Upper lobe of left lung (tissue), 6 donors: ENCODE measurements at regions not wholly inside any gene's neighbourhood (a gene's known extent, or its start where the extent isn't known, plus 50 kb on each side); places are given as distances from the start of the nearest gene placed in this dataset.

Experiments used
- ATAC-seq, 2 donors: fragments of 200-7000 bp; cut with Tn5 transposase; one replicate each; pipeline ENCODE4 v1.9.1; 2022; ENCODE audit warnings: mild to moderate bottlenecking in 2 of 2, moderate library complexity in 2 of 2; ENCODE audit not compliant: low FRiP score in 2 of 2
- DNase-seq, 2 donors: peaks; one replicate each; pipeline ENCODE4 v3.0.0-alpha.2; 2019 to 2020
- H3K27ac ChIP-seq, 4 donors: fragments of 200-600 bp; sonication (generic); one replicate each; pipeline ENCODE4 v1.5.1; 2016 to 2019
- H3K27me3 ChIP-seq, 4 donors: fragments of 200-600 bp; sonication (generic); one replicate each; pipeline ENCODE4 v1.5.1; 2017 to 2019
- H3K36me3 ChIP-seq, 4 donors: fragments of 200-600 bp; sonication (generic); one replicate each; pipeline ENCODE4 v1.5.1; 2016 to 2019
- H3K4me1 ChIP-seq, 4 donors: fragments of 200-600 bp; sonication (generic); one replicate each; pipeline ENCODE4 v1.5.1; 2018 to 2019
- H3K4me3 ChIP-seq, 4 donors: fragments of 200-600 bp; sonication (generic); one replicate each; pipeline ENCODE4 v1.5.1; 2017 to 2019; ENCODE audit warnings: mild to moderate bottlenecking in 2 of 4, moderate library complexity in 1 of 4
- H3K9me3 ChIP-seq, 4 donors: fragments of 200-600 bp; sonication (generic); one replicate each; pipeline ENCODE4 v1.5.1; 2018 to 2019
- EP300 ChIP-seq, 4 donors: sonication (generic); formaldehyde crosslinking; IDR thresholded peaks; one replicate each; pipeline ENCODE4 v1.5.1; 2017; ENCODE audit warnings: antibody characterized with exemption in 4 of 4, control low read depth in 2 of 4
- POLR2A ChIP-seq, 4 donors: fragments of 450-650 bp; IDR thresholded peaks; one replicate each; pipeline ENCODE4 v1.5.1; 2016 to 2017; ENCODE audit warnings: antibody characterized with exemption in 4 of 4, mild to moderate bottlenecking in 2 of 4
- POLR2AphosphoS5 ChIP-seq, 2 donors: sonication (generic); formaldehyde crosslinking; IDR thresholded peaks; one replicate each; pipeline ENCODE4 v1.5.1; 2017; ENCODE audit warnings: antibody characterized with exemption in 2 of 2
- WGBS, 2 donors: methylation state at CpG; one replicate each; pipeline ENCODE4 v1.1.5; 2017 to 2018; 5-methylcytosine and 5-hydroxymethylcytosine counted together
- TF ChIP-seq, protein P1 (sequence below), 6 experiments: fragments of 450-650 bp in 4 of 6; fragments of 200-600 bp in 2 of 6; sonication (generic) in 2 of 6; IDR thresholded peaks; one replicate each; pipeline ENCODE4 v1.5.1; 2016 to 2019; ENCODE audit warnings: antibody characterized with exemption in 6 of 6
- donor health status: DM: no; HTN: no; CAD: no; lungs with moderate emphysema.
- donor health status: DM: no; HTN: yes; CAD: no; lungs with severe emphysema.

DNA sequence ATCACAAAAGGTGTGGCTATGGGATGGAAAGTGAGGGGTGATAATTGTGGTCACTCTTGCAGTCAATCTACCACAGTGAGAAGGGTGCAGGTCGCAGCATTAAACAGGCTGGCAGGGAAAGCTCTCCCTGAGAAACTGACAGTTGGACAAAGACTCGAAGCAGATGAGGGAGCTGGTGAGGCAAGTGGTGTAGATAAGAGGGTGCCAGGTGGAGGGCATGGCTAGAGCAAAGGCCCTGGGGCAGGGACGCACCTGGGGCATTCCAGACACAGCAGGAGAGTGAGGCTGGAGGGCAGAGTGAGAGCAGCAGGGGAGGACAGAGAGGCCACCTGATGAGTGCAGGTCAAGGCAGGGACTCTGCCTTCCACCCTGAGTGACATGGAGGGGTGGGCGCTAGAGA, 264.8 kb downstream of the PRDM2 start:
- 66 to 82% methylated on average over 4 of the region's 4 CpGs for WGBS, 2 donors
- TF ChIP-seq, protein P1, sequence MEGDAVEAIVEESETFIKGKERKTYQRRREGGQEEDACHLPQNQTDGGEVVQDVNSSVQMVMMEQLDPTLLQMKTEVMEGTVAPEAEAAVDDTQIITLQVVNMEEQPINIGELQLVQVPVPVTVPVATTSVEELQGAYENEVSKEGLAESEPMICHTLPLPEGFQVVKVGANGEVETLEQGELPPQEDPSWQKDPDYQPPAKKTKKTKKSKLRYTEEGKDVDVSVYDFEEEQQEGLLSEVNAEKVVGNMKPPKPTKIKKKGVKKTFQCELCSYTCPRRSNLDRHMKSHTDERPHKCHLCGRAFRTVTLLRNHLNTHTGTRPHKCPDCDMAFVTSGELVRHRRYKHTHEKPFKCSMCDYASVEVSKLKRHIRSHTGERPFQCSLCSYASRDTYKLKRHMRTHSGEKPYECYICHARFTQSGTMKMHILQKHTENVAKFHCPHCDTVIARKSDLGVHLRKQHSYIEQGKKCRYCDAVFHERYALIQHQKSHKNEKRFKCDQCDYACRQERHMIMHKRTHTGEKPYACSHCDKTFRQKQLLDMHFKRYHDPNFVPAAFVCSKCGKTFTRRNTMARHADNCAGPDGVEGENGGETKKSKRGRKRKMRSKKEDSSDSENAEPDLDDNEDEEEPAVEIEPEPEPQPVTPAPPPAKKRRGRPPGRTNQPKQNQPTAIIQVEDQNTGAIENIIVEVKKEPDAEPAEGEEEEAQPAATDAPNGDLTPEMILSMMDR (IDR thresholded peaks at IDR 0.05), result no peak
- TF ChIP-seq EP300 (IDR thresholded peaks at IDR 0.05) (no peak), POLR2AphosphoS5 (IDR thresholded peaks at IDR 0.05) (no peak), POLR2A (IDR thresholded peaks at IDR 0.05) (no peak)
- H3K9me3 ChIP-seq, result peaks cover 0 to 2% (median 0%) of the 10 kb centered on the region in 4 donors
- no peaks in the 10 kb centered on the region for H3K27me3 ChIP-seq
- no peaks in the 10 kb centered on the region for H3K36me3 ChIP-seq
- DNase-seq (no peak), ATAC-seq (no peak)
- no peak overlapping the region for H3K4me3 ChIP-seq
- H3K27ac ChIP-seq, result no peak overlapping the region
- H3K4me1 ChIP-seq, result no peaks in the 10 kb centered on the region

DNA sequence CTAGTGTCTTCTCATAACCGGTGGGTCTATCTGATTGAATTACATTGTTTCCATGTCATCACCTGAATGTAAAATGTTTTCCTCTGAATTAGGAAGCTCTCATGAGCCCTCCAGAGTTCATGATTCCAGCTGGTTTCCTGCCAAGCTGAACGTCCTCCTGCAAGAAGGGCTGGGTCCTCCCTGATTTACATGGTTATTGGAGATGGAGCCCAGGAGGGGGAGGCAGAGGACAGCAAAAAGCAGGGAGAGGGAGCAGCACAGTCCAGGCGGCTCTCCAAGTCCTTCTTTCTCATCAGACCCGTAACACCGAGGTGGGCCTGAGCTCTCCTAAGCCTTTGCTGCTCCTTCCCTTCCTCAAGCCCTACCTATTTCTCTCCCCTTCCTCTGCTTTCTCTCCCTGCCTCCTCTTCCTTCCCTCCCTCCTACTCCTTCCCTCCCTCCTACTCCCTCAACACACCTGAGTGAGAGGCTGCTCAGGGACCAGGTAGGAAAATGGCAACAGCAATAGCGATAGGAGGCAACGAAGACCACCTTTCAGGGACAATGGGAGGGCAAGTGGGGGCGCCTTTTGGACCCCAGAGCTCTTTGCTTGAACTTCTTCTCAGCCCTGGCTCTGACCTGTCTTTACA, 265.9 kb downstream of the PRDM2 start:
- TF ChIP-seq, protein P1 (IDR thresholded peaks at IDR 0.05), result peak in 2 of 6 experiments; percentile 38 to 47
- no peak for TF ChIP-seq EP300 (IDR thresholded peaks at IDR 0.05)
- Histone ChIP-seq H3K36me3 (no peaks in the 10 kb centered on the region), H3K4me1 (no peaks in the 10 kb centered on the region), H3K4me3 (no peak overlapping the region), H3K27ac (no peak overlapping the region), H3K27me3 (no peaks in the 10 kb centered on the region), H3K9me3 (peaks cover 0 to 13% (median 4%) of the 10 kb centered on the region in 4 donors)
- WGBS, 2 donors, result 28 to 35% methylated on average over 8 of the region's 8 CpGs
- DNase-seq (peak in 1 of 2 donors; percentile 30), ATAC-seq (peak in 1 of 2 donors; percentile 84)

DNA sequence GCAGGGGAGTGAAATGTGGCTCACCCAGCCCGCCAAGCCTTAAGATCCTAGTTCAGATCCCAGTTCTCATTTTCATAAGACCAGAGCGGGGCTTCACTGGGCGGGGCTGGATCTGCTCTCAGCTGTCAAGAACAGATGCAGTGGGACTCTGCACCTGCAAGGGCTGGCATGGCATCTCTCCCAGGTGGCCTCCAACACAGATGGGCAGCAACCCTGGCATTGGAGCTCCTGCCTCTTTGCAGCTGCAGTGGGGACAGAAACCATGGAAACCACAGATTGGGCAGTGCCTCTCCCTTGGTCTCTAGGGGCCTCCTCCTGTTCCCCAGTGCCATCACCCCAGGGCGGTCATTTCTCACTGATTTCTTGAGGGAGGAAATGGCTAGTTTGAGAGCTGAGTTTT, 267.7 kb downstream of the PRDM2 start:
- Histone ChIP-seq H3K27me3 (no peaks in the 10 kb centered on the region), H3K4me1 (no peaks in the 10 kb centered on the region), H3K4me3 (no peak overlapping the region), H3K9me3 (peaks cover 0 to 16% (median 10%) of the 10 kb centered on the region in 4 donors), H3K36me3 (no peaks in the 10 kb centered on the region), H3K27ac (no peak overlapping the region)
- ATAC-seq (no peak), DNase-seq (no peak)
- TF ChIP-seq POLR2A (IDR thresholded peaks at IDR 0.05), result no peak
- TF ChIP-seq, protein P1 (IDR thresholded peaks at IDR 0.05), result no peak
- TF ChIP-seq EP300 (IDR thresholded peaks at IDR 0.05), result no peak
- no peak for TF ChIP-seq POLR2AphosphoS5 (IDR thresholded peaks at IDR 0.05)
- 89 to 100% methylated on average over 2 to 4 of the region's 4 CpGs for WGBS, 2 donors

DNA sequence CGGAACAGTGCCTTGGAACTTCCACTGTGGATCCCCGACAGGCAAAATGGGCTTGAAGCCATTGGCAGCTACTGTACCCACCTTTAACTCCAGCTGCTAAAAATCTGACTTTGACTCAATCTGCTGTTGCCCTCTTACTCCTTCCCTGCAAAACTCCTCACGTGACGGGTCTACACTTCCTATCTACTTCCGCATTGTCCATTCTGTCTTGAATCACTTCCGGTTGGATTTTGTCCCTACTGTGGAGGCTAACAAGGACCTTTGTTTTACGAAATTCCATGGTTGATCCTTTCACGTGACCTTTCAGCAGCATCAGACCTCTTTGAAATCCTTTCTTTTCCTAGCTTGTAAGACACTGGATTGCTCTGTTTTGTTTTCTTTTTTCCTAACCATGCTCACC, 268.4 kb downstream of the PRDM2 start:
- Histone ChIP-seq H3K4me3 (no peak overlapping the region), H3K9me3 (peaks cover 0 to 16% (median 10%) of the 10 kb centered on the region in 4 donors), H3K27ac (no peak overlapping the region), H3K27me3 (no peaks in the 10 kb centered on the region), H3K4me1 (no peaks in the 10 kb centered on the region), H3K36me3 (no peaks in the 10 kb centered on the region)
- ATAC-seq, result no peak
- TF ChIP-seq, protein P1 (IDR thresholded peaks at IDR 0.05), result no peak
- TF ChIP-seq POLR2A (IDR thresholded peaks at IDR 0.05) (no peak), EP300 (IDR thresholded peaks at IDR 0.05) (no peak), POLR2AphosphoS5 (IDR thresholded peaks at IDR 0.05) (no peak)
- DNase-seq, result no peak
- 83 to 87% methylated on average over 8 of the region's 8 CpGs for WGBS, 2 donors

DNA sequence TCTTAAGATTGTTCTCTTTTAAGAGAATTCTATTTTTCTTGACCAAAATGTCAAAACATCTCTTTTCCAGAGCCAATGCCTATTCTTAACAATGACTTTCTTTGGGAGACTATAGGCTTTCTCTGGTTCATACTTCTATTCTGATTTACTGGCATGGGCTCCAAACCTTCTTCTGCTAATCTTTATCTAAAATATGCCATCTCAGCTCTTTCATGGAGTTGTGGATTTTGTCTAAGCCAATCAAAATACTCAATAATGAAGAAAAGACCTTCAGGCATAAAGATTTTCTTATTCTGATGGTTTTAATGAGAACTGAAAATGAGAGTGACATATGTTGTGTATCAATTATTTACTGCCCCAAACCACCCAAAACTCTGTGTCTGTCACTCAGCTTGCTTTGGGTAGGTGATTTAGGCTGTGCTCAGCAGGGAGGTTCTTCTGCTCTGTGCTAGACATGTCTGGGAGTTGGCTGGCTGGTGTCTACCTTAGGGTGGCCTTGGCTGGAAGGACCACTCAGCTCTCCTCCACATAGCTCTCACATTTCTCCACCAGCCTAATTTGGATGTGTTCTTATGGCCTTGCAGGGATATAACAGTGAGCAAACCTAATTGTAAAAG, 270.8 kb downstream of the PRDM2 start:
- no peaks in the 10 kb centered on the region for H3K36me3 ChIP-seq
- TF ChIP-seq POLR2AphosphoS5 (IDR thresholded peaks at IDR 0.05), result no peak
- TF ChIP-seq EP300 (IDR thresholded peaks at IDR 0.05), result no peak
- TF ChIP-seq, protein P1 (IDR thresholded peaks at IDR 0.05), result no peak
- TF ChIP-seq POLR2A (IDR thresholded peaks at IDR 0.05), result no peak
- DNase-seq, result no peak
- ATAC-seq, result no peak
- H3K4me1 ChIP-seq, result no peaks in the 10 kb centered on the region
- no peak overlapping the region for H3K27ac ChIP-seq
- no peaks in the 10 kb centered on the region for H3K27me3 ChIP-seq
- H3K4me3 ChIP-seq, result no peak overlapping the region
- peaks cover 0 to 16% (median 10%) of the 10 kb centered on the region in 4 donors for H3K9me3 ChIP-seq
